Endothelial cell (in vitro differentiated cells): ENCODE measurements at regions not wholly inside any gene's neighbourhood (a gene's known extent, or its start where the extent isn't known, plus 50 kb on each side); places are given as distances from the start of the nearest gene placed in this dataset.

Experiments
- DNase-seq: peaks from one replicate; pipeline ENCODE4 v3.0.0; 2021; ENCODE audit warnings: low spot score
- H3K27ac Mint-ChIP-seq: one replicate; pipeline ENCODE4 v1.8.0; 2021; ENCODE audit warnings: mixed read lengths, inconsistent platforms; ENCODE audit not compliant: unreplicated experiment
- H3K27me3 Mint-ChIP-seq: one replicate; pipeline ENCODE4 v1.8.0; 2021; ENCODE audit warnings: mild to moderate bottlenecking, moderate library complexity, mixed read lengths, inconsistent platforms; ENCODE audit not compliant: unreplicated experiment
- H3K36me3 Mint-ChIP-seq: one replicate; pipeline ENCODE4 v1.8.0; 2021; ENCODE audit warnings: mild to moderate bottlenecking, low read depth, mixed read lengths, inconsistent platforms; ENCODE audit not compliant: unreplicated experiment
- H3K4me1 Mint-ChIP-seq: one replicate; pipeline ENCODE4 v1.8.0; 2021; ENCODE audit warnings: mild to moderate bottlenecking, mixed read lengths, inconsistent platforms; ENCODE audit not compliant: unreplicated experiment
- H3K4me3 Mint-ChIP-seq: one replicate; pipeline ENCODE4 v1.8.0; 2021; ENCODE audit warnings: mild to moderate bottlenecking, mixed read lengths, inconsistent platforms; ENCODE audit not compliant: unreplicated experiment
- H3K9me3 Mint-ChIP-seq: one replicate; pipeline ENCODE4 v1.8.0; 2021; ENCODE audit warnings: mixed read lengths, inconsistent platforms; ENCODE audit not compliant: unreplicated experiment
- CTCF ChIP-seq: fragments of 200-600 bp; sonication (generic); IDR thresholded peaks from one replicate; pipeline ENCODE4 v1.5.0; 2021; ENCODE audit warnings: antibody characterized with exemption; ENCODE audit not compliant: unreplicated experiment

- H3K27ac Mint-ChIP-seq = no peak overlapping the region
- H3K4me1 Mint-ChIP-seq = peaks cover 17% of the 10 kb centered on the region
- H3K36me3 Mint-ChIP-seq = no peaks in the 10 kb centered on the region
- no peaks in the 10 kb centered on the region for H3K27me3 Mint-ChIP-seq
- H3K4me3 Mint-ChIP-seq = no peak overlapping the region
- DNase-seq = no peak
- TF ChIP-seq CTCF = no peak
- H3K9me3 Mint-ChIP-seq = no peaks in the 10 kb centered on the region
These were observed 389.4 kb upstream of the KLHL29 start for GRCh38 chr2:22995576-22995975.

- Mint-ChIP-seq H3K36me3 (no peaks in the 10 kb centered on the region), H3K9me3 (no peaks in the 10 kb centered on the region), H3K27ac (no peak overlapping the region), H3K4me3 (no peak overlapping the region), H3K4me1 (peaks cover 13% of the 10 kb centered on the region), H3K27me3 (no peaks in the 10 kb centered on the region)
- no peak for DNase-seq
- TF ChIP-seq CTCF = no peak
These were observed 388.1 kb upstream of the KLHL29 start for GRCh38 chr2:22996911-22997310.

DNA sequence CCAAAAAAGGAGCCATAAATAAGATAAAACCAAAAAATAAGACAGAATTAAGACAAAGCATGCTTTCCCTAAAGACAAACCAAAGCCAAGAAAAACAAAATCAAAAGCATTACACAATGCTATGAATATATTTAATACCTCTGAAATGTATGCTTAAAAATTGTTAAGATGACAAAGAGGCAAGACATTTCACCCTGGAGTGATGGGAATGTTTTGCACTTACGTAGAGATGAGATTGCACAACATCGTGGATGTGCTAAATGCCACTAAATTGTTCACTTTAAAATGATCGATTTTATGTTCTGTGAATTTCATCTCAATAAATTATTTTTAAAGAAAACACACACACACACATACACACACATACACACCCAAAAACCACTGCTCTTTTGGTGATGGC is 386.6 kb upstream of the KLHL29 start:
- H3K9me3 Mint-ChIP-seq = no peaks in the 10 kb centered on the region
- H3K36me3 Mint-ChIP-seq = no peaks in the 10 kb centered on the region
- no peak overlapping the region for H3K4me3 Mint-ChIP-seq
- no peak for TF ChIP-seq CTCF
- no peak for DNase-seq
- H3K4me1 Mint-ChIP-seq = peaks cover 21% of the 10 kb centered on the region
- peak overlapping the region; percentile 93 for H3K27ac Mint-ChIP-seq
- no peaks in the 10 kb centered on the region for H3K27me3 Mint-ChIP-seq

GRCh38 chr2:22999951-23000350 is 385.0 kb upstream of the KLHL29 start:
- H3K27me3 Mint-ChIP-seq = no peaks in the 10 kb centered on the region
- H3K36me3 Mint-ChIP-seq = no peaks in the 10 kb centered on the region
- DNase-seq = no peak
- no peak for TF ChIP-seq CTCF
- H3K9me3 Mint-ChIP-seq = no peaks in the 10 kb centered on the region
- no peak overlapping the region for H3K4me3 Mint-ChIP-seq
- H3K27ac Mint-ChIP-seq = no peak overlapping the region
- H3K4me1 Mint-ChIP-seq = peaks cover 21% of the 10 kb centered on the region

DNA sequence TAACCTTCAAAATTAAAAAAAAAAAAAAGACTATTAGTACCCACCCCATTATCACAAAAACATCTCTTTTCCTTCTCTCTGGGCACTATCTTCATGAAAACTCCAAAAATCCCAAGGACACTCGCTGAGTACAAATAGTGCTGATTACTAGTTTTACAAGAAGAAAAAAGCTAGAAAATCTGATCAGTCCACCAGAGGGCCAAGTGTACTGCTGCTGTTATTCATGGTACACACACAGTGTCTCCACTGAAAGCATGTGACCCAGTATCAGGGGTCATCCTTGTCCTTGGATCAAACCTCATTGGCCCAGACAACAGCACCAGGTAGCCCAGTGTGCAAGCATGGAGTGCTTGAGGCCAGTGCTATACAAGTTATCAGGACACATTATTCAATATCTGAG is 382.7 kb upstream of the KLHL29 start:
- H3K36me3 Mint-ChIP-seq = no peaks in the 10 kb centered on the region
- no peaks in the 10 kb centered on the region for H3K9me3 Mint-ChIP-seq
- no peak for TF ChIP-seq CTCF
- no peak overlapping the region for H3K4me3 Mint-ChIP-seq
- H3K27ac Mint-ChIP-seq = no peak overlapping the region
- no peak for DNase-seq
- no peaks in the 10 kb centered on the region for H3K27me3 Mint-ChIP-seq
- peaks cover 21% of the 10 kb centered on the region for H3K4me1 Mint-ChIP-seq
